Left colon (tissue), 2 donors: ENCODE measurements at regions not wholly inside any gene's neighbourhood (a gene's known extent, or its start where the extent isn't known, plus 50 kb on each side); places are given as distances from the start of the nearest gene placed in this dataset.

Source experiments
- ATAC-seq: fragments of 200-7000 bp; cut with Tn5 transposase; one replicate; pipeline ENCODE4 v1.9.1; 2020; ENCODE audit warnings: mild to moderate bottlenecking, moderate library complexity
- DNase-seq, 2 donors: peaks; one replicate each; pipeline ENCODE4 v3.0.0-alpha.2; 2020
- intact Hi-C, 2 donors: fragments of 100-400 bp; cut with DNase I in 1 of 2; cut with micrococcal nuclease in 1 of 2; formaldehyde crosslinking; loops; one replicate each; pipeline versions ENCODE4 v1.11.2 to v1.14.0; 2022; cut with DNase I, micrococcal nuclease
- donor health status: DM: no; HTN: no; CAD: no.
- donor health status: DM: yes; HTN: yes; CAD: no.

DNA sequence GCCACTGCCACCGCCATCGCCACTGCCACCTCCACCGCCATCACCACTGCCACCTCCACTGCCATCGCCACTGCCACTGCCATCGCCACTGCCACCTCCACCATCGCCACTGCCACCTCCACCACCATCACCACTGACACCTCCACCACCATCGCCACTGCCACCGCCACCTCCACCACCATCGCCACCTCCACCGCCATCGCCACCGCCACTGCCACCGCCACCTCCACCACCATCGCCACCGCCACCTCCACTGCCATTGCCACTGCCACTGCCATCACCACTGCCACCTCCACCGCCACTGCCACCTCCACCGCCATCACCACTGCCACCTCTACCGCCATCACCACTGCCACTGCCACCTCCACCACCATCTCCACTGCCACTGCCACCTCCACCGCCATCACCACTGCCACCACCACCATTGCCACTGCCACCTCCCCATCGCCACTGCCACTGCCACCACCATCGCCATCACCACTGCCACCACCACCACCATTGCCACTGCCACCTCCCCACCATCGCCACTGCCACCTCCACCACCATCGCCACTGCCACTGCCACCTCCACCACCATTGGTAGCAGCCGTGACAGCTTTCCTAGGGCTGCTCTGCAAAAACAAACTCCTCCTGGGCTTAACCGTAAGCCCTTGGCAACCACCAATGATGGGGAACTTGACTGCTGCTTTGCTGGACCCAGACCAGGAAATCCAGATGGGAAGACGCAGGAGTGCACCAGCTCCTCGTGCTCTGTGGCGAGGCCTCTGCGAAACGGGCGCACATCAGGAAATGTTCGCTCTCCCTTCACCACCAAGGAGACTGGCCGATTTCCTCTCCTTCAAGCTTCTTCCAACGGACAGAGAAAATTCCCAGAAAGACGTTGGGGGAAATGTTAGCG is 147.2 kb downstream of the RBFOX3 start:
- ATAC-seq = no peak

GRCh38 chr17:79461041-79461440 is 149.8 kb downstream of the RBFOX3 start:
- intact Hi-C loops = no loop called here
- DNase-seq = no peak
- ATAC-seq = no peak

More for the DNA sequence above, 147.2 kb downstream of the RBFOX3 start:
- intact Hi-C loops = no loop called here
- DNase-seq = no peak

DNA sequence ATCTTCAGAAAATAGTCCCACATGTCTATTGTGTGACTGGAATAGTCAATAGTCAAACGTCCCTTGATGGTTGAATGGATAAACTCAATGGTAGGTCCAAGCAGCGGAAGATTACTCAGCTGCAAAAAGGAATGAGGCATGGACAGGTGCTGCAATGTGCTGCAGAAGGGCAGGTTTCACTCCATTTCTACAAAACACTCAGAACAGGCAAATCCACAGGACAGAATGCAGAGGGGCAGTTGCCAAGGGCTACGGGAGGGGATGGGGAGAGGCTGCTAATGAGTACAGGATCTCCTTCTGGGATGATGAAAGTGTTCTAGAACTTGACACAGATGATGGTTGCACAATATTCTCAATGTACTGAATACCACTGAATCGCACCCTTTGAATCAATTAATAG is 151.0 kb downstream of the RBFOX3 start:
- DNase-seq (no peak), ATAC-seq (no peak)
- intact Hi-C loops = no loop called here

DNA sequence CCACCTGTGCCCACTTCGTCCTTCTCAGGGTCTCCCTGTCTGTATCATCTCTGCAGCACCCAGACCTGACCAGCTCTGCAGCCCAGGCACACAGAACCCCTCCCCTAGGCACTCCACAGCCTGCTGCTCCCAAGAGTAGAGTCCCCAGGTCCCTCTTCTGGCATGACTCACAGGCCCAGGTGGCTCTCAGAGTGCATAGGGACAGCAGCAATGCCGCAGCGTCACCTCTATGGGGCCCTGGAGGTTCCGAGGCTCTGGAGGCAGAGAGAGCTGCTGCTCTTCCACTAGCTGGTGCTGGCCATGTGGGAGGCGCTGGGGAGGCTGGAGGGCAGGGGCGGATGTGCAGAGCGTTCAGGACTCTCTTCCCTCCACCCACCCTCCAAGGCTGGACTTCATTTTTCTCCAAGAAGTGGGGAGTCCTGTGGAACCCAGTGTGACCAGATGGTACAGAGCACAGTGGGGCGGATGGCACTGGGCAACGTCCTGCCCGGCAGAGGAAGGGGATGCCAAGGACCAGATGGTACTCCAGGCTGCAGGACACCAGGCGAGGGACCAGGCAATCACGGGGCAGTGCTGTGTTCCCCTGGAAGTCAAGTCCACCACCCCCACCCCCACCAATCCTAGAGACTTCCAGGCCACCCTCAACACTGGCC is 151.7 kb downstream of the RBFOX3 start:
- no peak for ATAC-seq
- DNase-seq = no peak
- intact Hi-C loops = no loop called here

DNA sequence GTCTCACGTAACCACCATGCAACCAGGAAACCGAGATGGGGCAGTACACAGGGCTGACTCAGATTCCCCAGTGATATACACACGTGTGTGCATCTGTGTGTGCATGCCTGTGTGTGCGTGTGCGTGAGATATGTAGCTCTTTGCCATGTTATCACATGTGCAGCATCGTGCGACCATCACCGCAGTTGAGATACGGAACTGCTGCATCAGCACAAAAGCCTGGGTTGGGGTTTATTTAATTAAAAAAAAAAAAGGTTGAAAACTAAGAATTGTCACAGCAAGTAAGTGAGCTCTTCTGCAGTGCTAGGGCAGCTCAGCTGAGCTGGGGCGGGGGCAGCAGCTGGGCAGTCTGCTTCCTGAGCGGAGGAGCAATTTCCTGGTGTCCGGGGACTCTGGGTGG is 152.5 kb downstream of the RBFOX3 start:
- DNase-seq = no peak
- ATAC-seq = no peak
- intact Hi-C loops = no loop called here

DNA sequence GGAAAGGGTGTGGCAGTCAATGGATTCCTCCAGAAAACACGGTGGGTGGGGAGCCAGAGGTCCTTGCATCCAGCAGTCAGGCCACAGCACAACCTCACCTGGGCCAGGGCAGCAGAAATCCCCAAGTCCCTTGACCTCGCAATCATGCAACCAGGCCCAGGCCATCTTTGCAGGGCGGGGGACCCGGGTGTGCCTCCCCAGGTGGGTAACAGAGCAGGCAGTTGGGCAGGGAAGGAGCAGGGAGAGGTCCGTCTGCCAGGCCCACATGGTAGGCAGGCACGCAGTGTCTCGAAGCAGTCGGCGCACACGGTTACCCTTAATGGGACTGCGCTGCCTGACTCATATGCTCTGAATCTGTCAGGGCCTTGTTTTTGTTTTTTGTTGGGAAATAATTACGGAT is 153.0 kb downstream of the RBFOX3 start:
- no peak for DNase-seq
- intact Hi-C loops = no loop called here
- no peak for ATAC-seq

DNA sequence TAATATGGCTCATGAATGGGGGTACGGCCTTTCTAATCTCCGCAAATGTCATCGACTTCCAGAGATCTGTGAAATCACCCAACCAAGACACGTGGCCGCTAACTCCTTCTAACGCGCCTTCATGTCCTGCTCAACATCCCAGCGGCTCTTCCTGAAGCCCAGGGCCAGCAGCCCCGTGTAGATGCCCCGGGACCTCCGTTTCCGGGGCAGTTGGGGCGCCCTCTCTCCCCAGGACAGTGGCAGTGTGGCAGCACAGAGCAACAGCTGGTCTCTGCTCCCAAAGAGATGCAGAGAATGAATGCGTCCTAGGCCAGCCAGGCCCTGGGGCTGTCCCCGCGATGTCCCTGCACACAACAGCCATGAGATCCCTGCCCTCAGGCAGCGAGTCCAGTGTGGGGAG is 153.5 kb downstream of the RBFOX3 start:
- ATAC-seq (no peak), DNase-seq (no peak)
- intact Hi-C loops = no loop called here

- ATAC-seq = no peak
Measured at GRCh38 chr17:79455636-79456035, 155.2 kb downstream of the RBFOX3 start.

DNA sequence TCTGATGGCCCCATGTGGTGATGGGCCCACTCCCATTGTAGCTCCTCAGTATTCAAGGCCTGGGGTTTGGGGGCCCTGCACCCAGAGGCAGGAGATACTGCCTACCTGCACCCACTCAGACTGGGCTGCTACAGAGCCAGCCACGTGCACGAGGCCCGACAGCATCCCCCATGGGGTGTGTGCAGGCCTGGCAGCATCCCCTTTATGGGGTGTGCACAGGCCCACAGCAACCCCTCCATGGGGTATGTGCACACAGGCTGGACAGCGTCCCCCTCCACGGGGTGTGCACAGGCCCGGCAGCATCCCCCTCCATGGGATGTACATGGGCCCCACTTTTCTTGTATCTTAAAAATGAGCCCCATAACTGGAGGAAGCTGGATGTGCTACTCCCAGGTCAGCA is 156.0 kb downstream of the RBFOX3 start:
- intact Hi-C loops = no loop called here
- DNase-seq (no peak), ATAC-seq (no peak)

More at GRCh38 chr17:79455636-79456035, 155.2 kb downstream of the RBFOX3 start:
- intact Hi-C loops = no loop called here
- no peak for DNase-seq

DNA sequence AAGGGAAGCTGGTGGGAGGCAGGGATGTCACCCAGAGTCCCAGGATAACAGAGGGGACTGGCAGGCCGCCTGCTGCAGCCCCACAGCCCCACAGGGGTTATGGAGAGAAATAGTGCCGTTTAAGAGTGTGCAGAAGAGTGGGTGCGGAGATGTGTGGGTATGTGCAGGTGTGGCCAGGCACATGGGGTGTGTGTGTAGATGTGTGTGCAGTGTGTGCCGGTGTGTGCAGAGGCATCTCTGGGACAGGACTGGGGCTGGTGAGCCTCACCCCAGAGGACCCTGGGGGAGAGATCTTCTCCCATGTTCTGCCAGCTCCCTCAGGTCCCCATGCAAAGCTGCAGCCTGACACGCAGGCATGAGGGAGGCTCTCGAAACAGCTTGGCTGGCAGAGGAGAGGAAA is 157.4 kb downstream of the RBFOX3 start:
- no peak for DNase-seq
- intact Hi-C loops = no loop called here
- ATAC-seq = no peak

- ATAC-seq (no peak), DNase-seq (no peak)
- intact Hi-C loops = no loop called here
Measured at GRCh38 chr17:79452706-79453105, 158.1 kb downstream of the RBFOX3 start.

- DNase-seq = no peak
- ATAC-seq = no peak
- intact Hi-C loops = no loop called here
Measured at GRCh38 chr17:79451167-79451566, 159.7 kb downstream of the RBFOX3 start.

DNA sequence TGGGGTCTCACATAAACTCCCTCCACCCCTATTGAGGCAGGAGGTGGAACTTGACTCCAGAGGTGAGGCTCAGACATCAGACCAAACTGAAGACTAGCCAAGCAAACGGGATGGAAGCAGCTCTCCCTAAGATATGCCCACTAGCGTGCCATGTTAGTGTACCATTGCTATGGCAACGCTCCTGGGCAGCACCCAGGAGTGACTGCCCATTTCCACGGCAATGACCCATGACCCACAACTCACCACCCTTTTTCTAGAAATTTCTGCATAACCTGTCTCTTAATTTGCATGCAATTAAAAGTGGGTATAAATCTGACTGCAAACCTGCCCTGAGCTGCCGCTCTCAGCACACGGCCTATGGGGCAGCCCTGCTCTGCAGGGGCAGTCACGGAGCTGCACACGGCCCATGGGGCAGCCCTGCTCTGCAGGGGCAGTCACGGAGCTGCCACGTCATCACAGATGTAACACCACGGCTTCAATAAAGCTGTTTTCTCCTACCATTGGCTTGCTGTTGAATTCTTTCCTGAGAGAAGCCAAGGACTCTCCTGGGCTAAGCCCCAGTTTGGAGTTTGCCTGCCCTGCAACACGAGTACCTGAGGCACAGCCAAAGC is 164.3 kb downstream of the RBFOX3 start:
- DNase-seq (no peak), ATAC-seq (no peak)

GRCh38 chr17:79444198-79444597 is 166.7 kb downstream of the RBFOX3 start:
- intact Hi-C loops = no loop called here
- no peak for DNase-seq
- no peak for ATAC-seq

More for the DNA sequence above, 164.3 kb downstream of the RBFOX3 start:
- intact Hi-C loops = no loop called here

DNA sequence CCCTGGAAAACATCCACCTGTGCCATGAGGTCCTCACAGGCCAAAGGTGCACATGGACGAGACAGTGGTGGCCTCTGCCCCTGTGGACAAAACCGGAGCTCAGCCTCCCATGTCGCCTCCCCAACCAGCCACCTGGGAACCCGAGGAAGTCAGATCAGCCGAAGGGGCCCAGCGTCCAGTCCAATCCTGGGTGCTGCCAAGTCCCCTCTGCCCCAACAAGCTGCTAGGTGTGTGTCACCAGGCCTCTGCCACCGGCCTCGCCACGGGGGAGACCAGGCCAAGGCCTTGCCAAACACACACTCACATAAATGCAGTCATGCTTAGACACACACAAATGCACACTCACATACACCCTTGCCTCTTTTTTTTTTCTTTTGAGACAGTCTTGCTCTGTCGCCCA is 167.8 kb downstream of the RBFOX3 start:
- DNase-seq (no peak), ATAC-seq (no peak)
- intact Hi-C loops = no loop called here

GRCh38 chr17:79441356-79442160 is 169.3 kb downstream of the RBFOX3 start:
- ATAC-seq = no peak
- intact Hi-C loops = no loop called here
- DNase-seq = no peak

DNA sequence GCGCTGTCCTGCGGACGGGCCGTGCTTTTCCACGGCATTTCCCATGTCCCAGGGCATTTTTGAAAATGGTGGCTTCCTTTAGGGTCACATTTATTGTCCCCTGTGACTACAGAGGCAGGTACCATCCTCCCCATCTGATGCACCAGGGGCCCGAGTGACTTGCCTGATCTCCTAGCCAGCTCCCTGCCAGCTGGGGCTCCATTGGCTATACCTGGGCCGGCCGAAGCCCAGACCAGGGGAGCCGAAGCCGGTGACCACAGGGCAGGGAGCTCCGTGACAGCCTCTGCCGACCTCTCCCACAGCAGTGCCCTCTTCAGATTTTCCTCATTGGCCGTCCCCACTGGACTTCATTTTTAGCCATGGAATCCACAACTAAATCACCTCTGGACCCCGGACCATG is 170.6 kb downstream of the RBFOX3 start:
- no peak for ATAC-seq
- intact Hi-C loops = no loop called here
- no peak for DNase-seq

DNA sequence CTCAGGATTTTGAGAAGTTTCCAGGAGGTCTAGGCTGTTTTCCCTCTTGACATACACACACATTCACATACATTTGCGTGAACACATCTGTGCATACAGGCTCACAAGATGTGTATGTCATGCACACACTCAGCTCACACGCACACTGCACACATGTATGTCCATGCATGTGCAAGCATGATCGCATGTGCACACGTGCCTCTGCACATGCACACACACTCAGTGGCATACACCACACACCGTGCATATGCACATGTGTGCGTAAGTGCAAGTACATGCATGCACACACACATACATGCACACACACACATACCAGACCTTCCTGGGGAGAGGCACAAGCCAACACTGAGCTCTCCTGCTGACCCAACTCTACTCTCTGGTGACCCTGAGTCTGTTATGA is 171.4 kb downstream of the RBFOX3 start:
- intact Hi-C loops = no loop called here
- ATAC-seq (no peak), DNase-seq (no peak)
